ENCODE measurements at regions not wholly inside any gene's neighbourhood (a gene's known extent, or its start where the extent isn't known, plus 50 kb on each side); places are given as distances from the start of the nearest gene placed in this dataset.

GRCh38 chr12:107228076-107228475, 134.7 kb upstream of the CRY1 start:
- H3K36me3 ChIP-seq (ENCODE audit: insufficient read depth, low read length): no peaks in the 10 kb centered on the region
- H3K79me2 ChIP-seq (ENCODE audit: insufficient read depth, low read depth, low read length): no peaks in the 10 kb centered on the region
- intact Hi-C loops (cut with micrococcal nuclease; ENCODE audit: unreplicated experiment): no loop called here
- ChIA-PET POLR2A (no interaction called here), CTCF (ENCODE audit: unreplicated experiment) (no interaction called here)
- no peak overlapping the region for H3K27ac ChIP-seq (ENCODE audit: low read depth, low read length, poor library complexity, severe bottlenecking)
- no peaks in the 10 kb centered on the region for H3K9me3 ChIP-seq (ENCODE audit: low read length)
- no peaks in the 10 kb centered on the region for H4K20me1 ChIP-seq (ENCODE audit: insufficient read depth, low read length)
- BruUV-seq (replicated peaks): no TSS peak
- H2AFZ ChIP-seq (ENCODE audit: low read length): no peak overlapping the region
- H3K9me2 ChIP-seq (ENCODE audit: insufficient read depth, low read length): no peaks in the 10 kb centered on the region
- no peak overlapping the region for H3K4me2 ChIP-seq (ENCODE audit: low read length)
- no peak for DNase-seq (ENCODE audit: low spot score)
- H3K4me3 ChIP-seq (ENCODE audit: low read depth, low read length, poor library complexity, severe bottlenecking): no peak overlapping the region
- H3K4me1 ChIP-seq (ENCODE audit: insufficient read depth, low read length, poor library complexity, severe bottlenecking): no peaks in the 10 kb centered on the region
- no peak for TF ChIP-seq CTCF (conservative IDR thresholded peaks at IDR 0.05; ENCODE audit: low read length)

- no peaks in the 10 kb centered on the region for H4K20me1 ChIP-seq (ENCODE audit: insufficient read depth, low read length)
- no peak for DNase-seq (ENCODE audit: low spot score)
- no peak overlapping the region for H3K27ac ChIP-seq (ENCODE audit: low read depth, low read length, poor library complexity, severe bottlenecking)
- H3K79me2 ChIP-seq (ENCODE audit: insufficient read depth, low read depth, low read length): no peaks in the 10 kb centered on the region
- H2AFZ ChIP-seq (ENCODE audit: low read length): no peak overlapping the region
- TF ChIP-seq EZH2phosphoT487 (IDR thresholded peaks at IDR 0.05; ENCODE audit: borderline replicate concordance, low read depth, low read length) (no peak), CTCF (conservative IDR thresholded peaks at IDR 0.05; ENCODE audit: low read length) (no peak)
- BruUV-seq (replicated peaks): no TSS peak
- intact Hi-C loops (cut with micrococcal nuclease; ENCODE audit: unreplicated experiment): no loop called here
- no peaks in the 10 kb centered on the region for H3K36me3 ChIP-seq (ENCODE audit: insufficient read depth, low read length)
- ChIA-PET CTCF (ENCODE audit: unreplicated experiment) (no interaction called here), POLR2A (no interaction called here)
- H3K4me2 ChIP-seq (ENCODE audit: low read length): no peak overlapping the region
- H3K9me3 ChIP-seq (ENCODE audit: low read length): no peaks in the 10 kb centered on the region
- H3K4me1 ChIP-seq (ENCODE audit: insufficient read depth, low read length, poor library complexity, severe bottlenecking): no peaks in the 10 kb centered on the region
- H3K4me3 ChIP-seq (ENCODE audit: low read depth, low read length, poor library complexity, severe bottlenecking): no peak overlapping the region
- H3K9me2 ChIP-seq (ENCODE audit: insufficient read depth, low read length): no peaks in the 10 kb centered on the region
Measured at GRCh38 chr12:107229827-107230226, 136.5 kb upstream of the CRY1 start.

GRCh38 chr12:107231303-107231702, 138.0 kb upstream of the CRY1 start:
- no peak overlapping the region for H3K4me2 ChIP-seq (ENCODE audit: low read length)
- CTCF ChIA-PET (ENCODE audit: unreplicated experiment): no interaction called here
- no peak overlapping the region for H3K4me3 ChIP-seq (ENCODE audit: low read depth, low read length, poor library complexity, severe bottlenecking)
- H3K36me3 ChIP-seq (ENCODE audit: insufficient read depth, low read length): no peaks in the 10 kb centered on the region
- no peaks in the 10 kb centered on the region for H3K4me1 ChIP-seq (ENCODE audit: insufficient read depth, low read length, poor library complexity, severe bottlenecking)
- no peak overlapping the region for H2AFZ ChIP-seq (ENCODE audit: low read length)
- no peaks in the 10 kb centered on the region for H3K9me3 ChIP-seq (ENCODE audit: low read length)
- intact Hi-C loops (cut with micrococcal nuclease; ENCODE audit: unreplicated experiment): no loop called here
- no peak for DNase-seq (ENCODE audit: low spot score)
- no peak overlapping the region for H3K27ac ChIP-seq (ENCODE audit: low read depth, low read length, poor library complexity, severe bottlenecking)
- H3K79me2 ChIP-seq (ENCODE audit: insufficient read depth, low read depth, low read length): no peaks in the 10 kb centered on the region
- TF ChIP-seq CTCF (conservative IDR thresholded peaks at IDR 0.05; ENCODE audit: low read length) (no peak), EZH2phosphoT487 (IDR thresholded peaks at IDR 0.05; ENCODE audit: borderline replicate concordance, low read depth, low read length) (no peak)
- no TSS peak for BruUV-seq (replicated peaks)
- POLR2A ChIA-PET: no interaction called here
- no peaks in the 10 kb centered on the region for H3K9me2 ChIP-seq (ENCODE audit: insufficient read depth, low read length)
- H4K20me1 ChIP-seq (ENCODE audit: insufficient read depth, low read length): no peaks in the 10 kb centered on the region
